H9 (cell line): ENCODE measurements at regions not wholly inside any gene's neighbourhood (a gene's known extent, or its start where the extent isn't known, plus 50 kb on each side); places are given as distances from the start of the nearest gene placed in this dataset.

Source experiments
- DNase-seq: peaks from one replicate; pipeline ENCODE4 v3.0.0-alpha.2; 2017
- H2AFZ ChIP-seq: one replicate; pipeline ENCODE4 v1.6.1; 2013; ENCODE audit warnings: mild to moderate bottlenecking, low read length, control low read depth, moderate library complexity
- H2AK5ac ChIP-seq: 2 replicates; pipeline ENCODE4 v1.6.1; 2013; ENCODE audit warnings: low read length, control low read depth, mixed read lengths; ENCODE audit not compliant: insufficient read length
- H2BK120ac ChIP-seq: one replicate; pipeline ENCODE4 v1.6.1; 2013; ENCODE audit warnings: low read depth, mild to moderate bottlenecking, low read length, control low read depth, inconsistent platforms; ENCODE audit not compliant: poor library complexity, severe bottlenecking
- H2BK12ac ChIP-seq: 2 replicates; pipeline ENCODE4 v1.6.1; 2013; ENCODE audit warnings: low read length, control low read depth, mixed read lengths, low read depth; ENCODE audit not compliant: insufficient read length
- H2BK15ac ChIP-seq: 2 replicates; pipeline ENCODE4 v1.6.1; 2013; ENCODE audit warnings: low read depth, low read length, control low read depth
- H2BK20ac ChIP-seq: one replicate; pipeline ENCODE4 v1.6.1; 2013; ENCODE audit warnings: low read depth, mild to moderate bottlenecking, low read length, control low read depth, inconsistent platforms; ENCODE audit not compliant: poor library complexity, severe bottlenecking
- H2BK5ac ChIP-seq: 2 replicates; pipeline ENCODE4 v1.6.1; 2013; ENCODE audit warnings: low read length, control low read depth, mixed read lengths; ENCODE audit not compliant: insufficient read length
- H3K14ac ChIP-seq: 2 replicates; pipeline ENCODE4 v1.6.1; 2013; ENCODE audit warnings: low read length, control low read depth; ENCODE audit not compliant: insufficient read depth
- H3K18ac ChIP-seq: 2 replicates; pipeline ENCODE4 v1.6.1; 2013; ENCODE audit warnings: low read depth, mild to moderate bottlenecking, mixed read lengths, low read length, control low read depth; ENCODE audit not compliant: insufficient read length
- H3K23ac ChIP-seq: 2 replicates; pipeline ENCODE4 v1.6.1; 2013; ENCODE audit warnings: low read length, control low read depth, mixed read lengths, low read depth; ENCODE audit not compliant: insufficient read length
- H3K23me2 ChIP-seq: 2 replicates; pipeline ENCODE4 v1.6.1; 2013; ENCODE audit warnings: low read depth, mild to moderate bottlenecking, mixed read lengths, low read length, control low read depth; ENCODE audit not compliant: insufficient read length, poor library complexity, severe bottlenecking
- H3K27ac ChIP-seq: 2 replicates; pipeline ENCODE4 v1.5.1; 2013; ENCODE audit warnings: low read length, control low read depth, mixed read lengths, low read depth; ENCODE audit not compliant: insufficient read length
- H3K27me3 ChIP-seq: 2 replicates; pipeline ENCODE4 v1.6.1; 2013; ENCODE audit warnings: low read length, control low read depth, inconsistent platforms; ENCODE audit not compliant: insufficient read depth
- H3K4ac ChIP-seq: 2 replicates; pipeline ENCODE4 v1.6.1; 2013; ENCODE audit warnings: low read depth, mild to moderate bottlenecking, control low read depth, inconsistent platforms, low read length, moderate library complexity
- H3K4me1 ChIP-seq: 2 replicates; pipeline ENCODE4 v1.6.1; 2013; ENCODE audit warnings: low read length, control low read depth, inconsistent platforms; ENCODE audit not compliant: insufficient read depth
- H3K4me2 ChIP-seq: 2 replicates; pipeline ENCODE4 v1.6.1; 2013; ENCODE audit warnings: low read length, control low read depth, mixed read lengths; ENCODE audit not compliant: insufficient read length, insufficient read depth
- H3K56ac ChIP-seq: 2 replicates; pipeline ENCODE4 v1.6.1; 2013; ENCODE audit warnings: low read depth, mild to moderate bottlenecking, mixed read lengths, low read length, control low read depth; ENCODE audit not compliant: insufficient read length
- H3K79me1 ChIP-seq: 2 replicates; pipeline ENCODE4 v1.6.1; 2013; ENCODE audit warnings: low read depth, mild to moderate bottlenecking, moderate library complexity, low read length, control low read depth, inconsistent platforms; ENCODE audit not compliant: insufficient read depth, poor library complexity, severe bottlenecking
- H3K79me2 ChIP-seq: 2 replicates; pipeline ENCODE4 v1.6.1; 2013; ENCODE audit warnings: low read length, control low read depth, inconsistent platforms; ENCODE audit not compliant: insufficient read depth
- H3K9ac ChIP-seq: 2 replicates; pipeline ENCODE4 v1.6.1; 2013; ENCODE audit warnings: low read length, control low read depth, mixed read lengths; ENCODE audit not compliant: insufficient read length; ENCODE audit errors: extremely low read depth
- H3K9me3 ChIP-seq: one replicate; pipeline ENCODE4 v1.6.1; 2013; ENCODE audit warnings: low read depth, low read length, inconsistent platforms; ENCODE audit not compliant: control insufficient read depth
- H3T11ph ChIP-seq: one replicate; pipeline ENCODE4 v1.6.1; 2013; ENCODE audit warnings: mild to moderate bottlenecking, low read length, control low read depth, inconsistent platforms
- H4K20me1 ChIP-seq: one replicate; pipeline ENCODE4 v1.6.1; 2013; ENCODE audit not compliant: control insufficient read depth, insufficient read length, insufficient read depth
- H4K5ac ChIP-seq: 2 replicates; pipeline ENCODE4 v1.6.1; 2013; ENCODE audit warnings: low read depth, mild to moderate bottlenecking, mixed read lengths, low read length, control low read depth; ENCODE audit not compliant: insufficient read length
- H4K8ac ChIP-seq: replicated peaks from 2 replicates; pipeline ENCODE4 v1.6.1; 2013; ENCODE audit warnings: low read length, control low read depth, mixed read lengths, low read depth; ENCODE audit not compliant: insufficient read length
- H4K91ac ChIP-seq: 2 replicates; pipeline ENCODE4 v1.6.1; 2013; ENCODE audit warnings: low read depth, mild to moderate bottlenecking, moderate library complexity, mixed read lengths, low read length, control low read depth; ENCODE audit not compliant: insufficient read length
- H3K27ac Mint-ChIP-seq, 3 experiments: 2 replicates in 2 of 3; 3 replicates in 1 of 3; pipeline ENCODE4 v1.8.0; 2020 to 2021; ENCODE audit warnings: mixed read lengths in 3 of 3, mild to moderate bottlenecking in 1 of 3, moderate library complexity in 1 of 3
- H3K27me3 Mint-ChIP-seq: 2 replicates; pipeline ENCODE4 v1.8.0; 2021; ENCODE audit warnings: low read depth, mild to moderate bottlenecking, moderate library complexity, mixed read lengths
- H3K36me3 Mint-ChIP-seq, 3 experiments: 2 replicates in 2 of 3; 3 replicates in 1 of 3; pipeline ENCODE4 v1.8.0; 2020 to 2021; ENCODE audit warnings: low read depth in 3 of 3, mixed read lengths in 3 of 3; ENCODE audit not compliant: insufficient read depth in 1 of 3
- H3K4me1 Mint-ChIP-seq, 2 experiments: 2 replicates each; pipeline ENCODE4 v1.8.0; 2020; ENCODE audit warnings: mixed read lengths in 2 of 2
- H3K4me3 Mint-ChIP-seq, 2 experiments: 2 replicates in 1 of 2; 3 replicates in 1 of 2; pipeline ENCODE4 v1.8.0; 2020 to 2021; ENCODE audit warnings: mild to moderate bottlenecking in 2 of 2, mixed read lengths in 2 of 2, moderate library complexity in 1 of 2
- H3K9me3 Mint-ChIP-seq, 2 experiments: 2 replicates in 1 of 2; 3 replicates in 1 of 2; pipeline ENCODE4 v1.8.0; 2020; ENCODE audit warnings: mild to moderate bottlenecking in 2 of 2, mixed read lengths in 2 of 2, moderate library complexity in 1 of 2
- WGBS: extraction: QIAGEN DNeasy Blood & Tissue Kit; methylation state at CpG from one replicate; pipeline ENCODE4 v1.1.7; 2013; ENCODE audit warnings: missing lambda C conversion rate, low lambda C conversion rate, mixed read lengths; ENCODE audit not compliant: insufficient read length; ENCODE audit errors: extremely low coverage; 5-methylcytosine and 5-hydroxymethylcytosine counted together
- TF ChIP-seq, protein P1 (sequence below): fragments of 200-600 bp; sonication (generic); conservative IDR thresholded peaks from 3 replicates; pipeline ENCODE4 v1.8.0; 2021; ENCODE audit warnings: antibody characterized with exemption, mild to moderate bottlenecking

GRCh38 chr1:14222086-14222485 lies 376.4 kb upstream of the KAZN start:
- Mint-ChIP-seq H3K4me3 (no peak overlapping the region), H3K4me1 (peaks cover 3 to 11% of the 10 kb centered on the region in 2 experiments), H3K27ac (no peak overlapping the region; a peak in 1 of 7 replicates), H3K36me3 (peaks cover 2 to 15% (median 6%) of the 10 kb centered on the region in 3 experiments; a peak in 6 of 7 replicates), H3K9me3 (peaks cover 13 to 18% of the 10 kb centered on the region in 2 experiments), H3K27me3 (no peaks in the 10 kb centered on the region; the same call in 1 of the 2 replicates)
- Histone ChIP-seq H3K9me3 (no peaks in the 10 kb centered on the region), H3K23me2 (no peaks in the 10 kb centered on the region), H4K91ac (no peak overlapping the region), H2BK5ac (no peak overlapping the region), H3K14ac (no peak overlapping the region), H3K56ac (no peak overlapping the region), H4K8ac (no peak overlapping the region), H3K9ac (no peak overlapping the region), H3K18ac (no peak overlapping the region), H3T11ph (no peak overlapping the region), H2BK15ac (no peak overlapping the region), H3K27ac (no peak overlapping the region), H2BK120ac (no peak overlapping the region), H2BK20ac (no peak overlapping the region), H4K5ac (no peak overlapping the region), H2AFZ (no peak overlapping the region), H2BK12ac (no peak overlapping the region), H3K23ac (no peak overlapping the region), H2AK5ac (no peak overlapping the region), H3K4ac (no peak overlapping the region), H3K4me2 (no peak overlapping the region), H3K4me1 (no peaks in the 10 kb centered on the region), H3K79me1 (no peaks in the 10 kb centered on the region), H4K20me1 (no peaks in the 10 kb centered on the region), H3K79me2 (peaks cover 1% of the 10 kb centered on the region; the same call in 1 of the 2 replicates), H3K27me3 (no peaks in the 10 kb centered on the region)
- WGBS = no CpG with 5 or more reads among the region's 6 CpGs
- TF ChIP-seq, protein P1, sequence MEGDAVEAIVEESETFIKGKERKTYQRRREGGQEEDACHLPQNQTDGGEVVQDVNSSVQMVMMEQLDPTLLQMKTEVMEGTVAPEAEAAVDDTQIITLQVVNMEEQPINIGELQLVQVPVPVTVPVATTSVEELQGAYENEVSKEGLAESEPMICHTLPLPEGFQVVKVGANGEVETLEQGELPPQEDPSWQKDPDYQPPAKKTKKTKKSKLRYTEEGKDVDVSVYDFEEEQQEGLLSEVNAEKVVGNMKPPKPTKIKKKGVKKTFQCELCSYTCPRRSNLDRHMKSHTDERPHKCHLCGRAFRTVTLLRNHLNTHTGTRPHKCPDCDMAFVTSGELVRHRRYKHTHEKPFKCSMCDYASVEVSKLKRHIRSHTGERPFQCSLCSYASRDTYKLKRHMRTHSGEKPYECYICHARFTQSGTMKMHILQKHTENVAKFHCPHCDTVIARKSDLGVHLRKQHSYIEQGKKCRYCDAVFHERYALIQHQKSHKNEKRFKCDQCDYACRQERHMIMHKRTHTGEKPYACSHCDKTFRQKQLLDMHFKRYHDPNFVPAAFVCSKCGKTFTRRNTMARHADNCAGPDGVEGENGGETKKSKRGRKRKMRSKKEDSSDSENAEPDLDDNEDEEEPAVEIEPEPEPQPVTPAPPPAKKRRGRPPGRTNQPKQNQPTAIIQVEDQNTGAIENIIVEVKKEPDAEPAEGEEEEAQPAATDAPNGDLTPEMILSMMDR = no peak
- DNase-seq = no peak
